ENCODE measurements at regions not wholly inside any gene's neighbourhood (a gene's known extent, or its start where the extent isn't known, plus 50 kb on each side); places are given as distances from the start of the nearest gene placed in this dataset.
"Not testable (repeated sequence)": the region's sequence is repeated elsewhere in the genome, so short reads cannot be mapped to it uniquely, and the experiment has no call there.

- no peak for DNase-seq
Observed at GRCh38 chr10:56096226-56096517, 264.9 kb downstream of the ZWINT start.

- DNase-seq = no peak
Observed at GRCh38 chr10:56095506-56096225, 265.4 kb downstream of the ZWINT start.

GRCh38 chr10:56093645-56094044 is 267.4 kb downstream of the ZWINT start:
- DNase-seq = not testable (repeated sequence)

GRCh38 chr10:56091872-56092271 is 269.2 kb downstream of the ZWINT start:
- no peak for DNase-seq

GRCh38 chr10:56090914-56091540 is 270.0 kb downstream of the ZWINT start:
- DNase-seq = no peak

- no peak for DNase-seq
Observed at GRCh38 chr10:56085406-56086122, 275.5 kb downstream of the ZWINT start.

- no peak for DNase-seq
Observed at GRCh38 chr10:56082169-56082568, 278.9 kb downstream of the ZWINT start.

GRCh38 chr10:56068473-56069263 is 292.4 kb downstream of the ZWINT start:
- no peak for DNase-seq

GRCh38 chr10:56068040-56068439 is 293.0 kb downstream of the ZWINT start:
- DNase-seq = no peak

- DNase-seq = no peak
Observed at GRCh38 chr10:56063642-56064041, 297.4 kb downstream of the ZWINT start.

- DNase-seq = no peak
Observed at GRCh38 chr10:56057860-56058259, 303.2 kb downstream of the ZWINT start.

- no peak for DNase-seq
Observed at GRCh38 chr10:56035489-56035888, 325.6 kb downstream of the ZWINT start.

- no peak for DNase-seq
Observed at GRCh38 chr10:56028298-56029132, 332.5 kb downstream of the ZWINT start.

GRCh38 chr10:56012101-56012500 is 349.0 kb downstream of the ZWINT start:
- no peak for DNase-seq

GRCh38 chr10:56003555-56003954 is 357.5 kb downstream of the ZWINT start:
- no peak for DNase-seq

GRCh38 chr10:55989188-55989587 is 371.9 kb downstream of the ZWINT start:
- DNase-seq = no peak

- DNase-seq = no peak
Observed at GRCh38 chr10:55979203-55979602, 381.9 kb downstream of the ZWINT start.

GRCh38 chr10:55966101-55966500 is 395.0 kb downstream of the ZWINT start:
- no peak for DNase-seq

- DNase-seq = no peak
Observed at GRCh38 chr10:55943403-55943802, 417.7 kb downstream of the ZWINT start.

GRCh38 chr10:55929291-55929690 is 431.8 kb downstream of the ZWINT start:
- no peak for DNase-seq

- DNase-seq = not testable (repeated sequence)
Observed at GRCh38 chr10:55899472-55900147, 461.4 kb downstream of the ZWINT start.

- no peak for DNase-seq
Observed at GRCh38 chr10:55897490-55897921, 463.6 kb downstream of the ZWINT start.
